CD14-positive monocyte (primary cell): ENCODE measurements at regions not wholly inside any gene's neighbourhood (a gene's known extent, or its start where the extent isn't known, plus 50 kb on each side); places are given as distances from the start of the nearest gene placed in this dataset.

ENCODE experiments used
- DNase-seq, 3 donors: peaks; one replicate each; pipeline ENCODE4 v3.0.0-alpha.2; 2011 to 2022
- H2AFZ ChIP-seq: 2 replicates; pipeline ENCODE4 v1.6.0; 2012; ENCODE audit warnings: mild to moderate bottlenecking, low read depth, low read length, inconsistent platforms; ENCODE audit not compliant: insufficient read depth, poor library complexity, severe bottlenecking
- H3K27ac ChIP-seq, 2 donors: 1 replicate in 1 of 2; 2 replicates in 1 of 2; pipeline ENCODE4 v1.5.1; 2012 to 2013; ENCODE audit warnings: low read length in 2 of 2, control low read depth in 1 of 2, inconsistent platforms in 1 of 2, low read depth in 1 of 2, mild to moderate bottlenecking in 1 of 2
- H3K27me3 ChIP-seq, 2 donors: one replicate each; pipeline versions ENCODE4 v1.6.0 to v1.6.1; 2011 to 2013; ENCODE audit warnings: low read length in 2 of 2; ENCODE audit not compliant: control insufficient read depth in 2 of 2, insufficient read depth in 2 of 2
- H3K36me3 ChIP-seq, 2 donors: replicated peaks in 1 of 2; 1 replicate in 1 of 2; 2 replicates in 1 of 2; pipeline versions ENCODE4 v1.5.1 to v1.6.1; 2012 to 2013; ENCODE audit warnings: low read length in 2 of 2, control low read depth in 1 of 2, inconsistent platforms in 1 of 2, mild to moderate bottlenecking in 1 of 2; ENCODE audit not compliant: insufficient read depth in 2 of 2, control insufficient read depth in 1 of 2
- H3K4me1 ChIP-seq, 2 donors: 1 replicate in 1 of 2; 2 replicates in 1 of 2; pipeline versions ENCODE4 v1.5.1 to v1.6.1; 2012 to 2013; ENCODE audit warnings: low read length in 2 of 2, control low read depth in 1 of 2, inconsistent platforms in 1 of 2, mild to moderate bottlenecking in 1 of 2, moderate library complexity in 1 of 2; ENCODE audit not compliant: insufficient read depth in 2 of 2, control insufficient read depth in 1 of 2
- H3K4me2 ChIP-seq: replicated peaks from 2 replicates; pipeline ENCODE3; 2012; ENCODE audit warnings: low read length, moderate library complexity, mild to moderate bottlenecking; ENCODE audit not compliant: poor library complexity, severe bottlenecking; ENCODE audit errors: extremely low read depth
- H3K4me3 ChIP-seq, 3 experiments: fragments of 200-600 bp in 1 of 3; sonication (generic) in 1 of 3; replicated peaks in 1 of 3; 1 replicate in 2 of 3; 2 replicates in 1 of 3; pipeline ENCODE4 v1.5.1; 2011 to 2013; ENCODE audit warnings: low read length in 3 of 3, mild to moderate bottlenecking in 3 of 3, control low read depth in 2 of 3, low read depth in 2 of 3, inconsistent platforms in 1 of 3, moderate library complexity in 1 of 3
- H3K79me2 ChIP-seq: 2 replicates; pipeline ENCODE4 v1.6.0; 2012; ENCODE audit warnings: mild to moderate bottlenecking, control low read depth, inconsistent platforms, low read length, moderate library complexity; ENCODE audit not compliant: insufficient read depth
- H3K9ac ChIP-seq: 2 replicates; pipeline ENCODE4 v1.6.0; 2017; ENCODE audit warnings: low read length, mild to moderate bottlenecking; ENCODE audit not compliant: insufficient read depth, poor library complexity, severe bottlenecking
- H3K9me3 ChIP-seq, 2 donors: replicated peaks in 1 of 2; 1 replicate in 1 of 2; 2 replicates in 1 of 2; pipeline versions ENCODE4 v1.5.1 to v1.6.1; 2012 to 2013; ENCODE audit warnings: low read length in 2 of 2, control low read depth in 1 of 2; ENCODE audit not compliant: control insufficient read depth in 1 of 2, insufficient read depth in 1 of 2
- H4K20me1 ChIP-seq: 2 replicates; pipeline ENCODE4 v1.6.0; 2012; ENCODE audit warnings: mild to moderate bottlenecking, low read length, control low read depth, moderate library complexity; ENCODE audit not compliant: insufficient read depth
- H3K27ac Mint-ChIP-seq, 7 donors: one replicate each; pipeline ENCODE4 v1.8.0; 2020; ENCODE audit warnings: mild to moderate bottlenecking in 7 of 7, mixed read lengths in 7 of 7, moderate library complexity in 6 of 7, inconsistent platforms in 2 of 7
- H3K27me3 Mint-ChIP-seq, 3 donors: one replicate each; pipeline ENCODE4 v1.8.0; 2021 to 2022; ENCODE audit warnings: low read depth in 3 of 3, mild to moderate bottlenecking in 3 of 3, mixed read lengths in 3 of 3, moderate library complexity in 3 of 3, inconsistent platforms in 1 of 3
- H3K36me3 Mint-ChIP-seq, 2 donors: one replicate each; pipeline ENCODE4 v1.8.0; 2020; ENCODE audit warnings: mixed read lengths in 2 of 2, inconsistent platforms in 1 of 2, mild to moderate bottlenecking in 1 of 2
- H3K4me1 Mint-ChIP-seq: one replicate; pipeline ENCODE4 v1.8.0; 2020; ENCODE audit warnings: mild to moderate bottlenecking, mixed read lengths
- H3K4me3 Mint-ChIP-seq, 2 donors: one replicate each; pipeline ENCODE4 v1.8.0; 2020; ENCODE audit warnings: mild to moderate bottlenecking in 2 of 2, mixed read lengths in 2 of 2, moderate library complexity in 1 of 2
- H3K9me3 Mint-ChIP-seq, 7 donors: one replicate each; pipeline ENCODE4 v1.8.0; 2020 to 2022; ENCODE audit warnings: mixed read lengths in 7 of 7, mild to moderate bottlenecking in 6 of 7, moderate library complexity in 6 of 7, inconsistent platforms in 2 of 7
- CTCF ChIP-seq: fragments of 200-600 bp; IDR thresholded peaks from one replicate; pipeline ENCODE4 v1.8.0; 2022; ENCODE audit warnings: antibody characterized with exemption, mild to moderate bottlenecking
- WGBS: methylation state at CpG from one replicate; pipeline ENCODE4 v1.1.5; 2013; ENCODE audit warnings: missing lambda C conversion rate; ENCODE audit not compliant: insufficient coverage; 5-methylcytosine and 5-hydroxymethylcytosine counted together
- intact Hi-C, 2 donors: fragments of 100-400 bp; cut with micrococcal nuclease; formaldehyde crosslinking; loops; one replicate each; pipeline versions ENCODE4 v1.15.0 to v1.15.1; 2023

DNA sequence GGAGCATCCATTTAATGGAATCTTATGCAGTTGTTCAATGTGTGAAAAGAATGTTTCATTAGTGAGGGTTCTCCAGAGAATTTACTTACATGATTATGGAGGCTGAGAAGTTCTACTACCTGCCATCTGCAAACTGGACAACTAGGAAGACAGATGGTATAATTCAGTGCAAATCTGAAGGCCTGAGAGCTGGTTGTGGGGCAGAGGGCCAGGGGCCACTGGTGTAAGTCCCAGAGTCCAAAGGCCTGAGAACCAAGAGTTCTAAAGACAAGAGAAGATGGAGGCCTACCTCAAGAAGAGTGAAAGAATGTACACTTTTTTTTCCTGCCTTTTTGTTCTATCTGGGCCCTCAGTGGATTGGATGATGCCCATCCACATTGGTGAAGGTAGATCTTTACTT is 114.8 kb downstream of the DDX1 start:
- no peak overlapping the region for H3K4me3 ChIP-seq
- H2AFZ ChIP-seq = no peak overlapping the region
- DNase-seq = no peak
- no peak for TF ChIP-seq CTCF
- H3K27me3 Mint-ChIP-seq = peaks cover 0 to 3% (median 3%) of the 10 kb centered on the region in 3 donors
- no peak overlapping the region for H3K9ac ChIP-seq
- H3K4me3 Mint-ChIP-seq = no peak overlapping the region
- no peak overlapping the region for H3K27ac ChIP-seq
- no peaks in the 10 kb centered on the region for H3K27me3 ChIP-seq
- H3K4me1 Mint-ChIP-seq = no peaks in the 10 kb centered on the region
- H3K4me2 ChIP-seq = no peak overlapping the region
- H3K9me3 ChIP-seq = no peaks in the 10 kb centered on the region
- no peaks in the 10 kb centered on the region for H3K36me3 Mint-ChIP-seq
- intact Hi-C loops = no loop called here
- no peaks in the 10 kb centered on the region for H3K79me2 ChIP-seq
- H3K27ac Mint-ChIP-seq = no peak overlapping the region
- H4K20me1 ChIP-seq = no peaks in the 10 kb centered on the region
- H3K4me1 ChIP-seq = no peaks in the 10 kb centered on the region
- H3K9me3 Mint-ChIP-seq = peaks cover 0 to 8% (median 3%) of the 10 kb centered on the region in 7 donors
- H3K36me3 ChIP-seq = no peaks in the 10 kb centered on the region

DNA sequence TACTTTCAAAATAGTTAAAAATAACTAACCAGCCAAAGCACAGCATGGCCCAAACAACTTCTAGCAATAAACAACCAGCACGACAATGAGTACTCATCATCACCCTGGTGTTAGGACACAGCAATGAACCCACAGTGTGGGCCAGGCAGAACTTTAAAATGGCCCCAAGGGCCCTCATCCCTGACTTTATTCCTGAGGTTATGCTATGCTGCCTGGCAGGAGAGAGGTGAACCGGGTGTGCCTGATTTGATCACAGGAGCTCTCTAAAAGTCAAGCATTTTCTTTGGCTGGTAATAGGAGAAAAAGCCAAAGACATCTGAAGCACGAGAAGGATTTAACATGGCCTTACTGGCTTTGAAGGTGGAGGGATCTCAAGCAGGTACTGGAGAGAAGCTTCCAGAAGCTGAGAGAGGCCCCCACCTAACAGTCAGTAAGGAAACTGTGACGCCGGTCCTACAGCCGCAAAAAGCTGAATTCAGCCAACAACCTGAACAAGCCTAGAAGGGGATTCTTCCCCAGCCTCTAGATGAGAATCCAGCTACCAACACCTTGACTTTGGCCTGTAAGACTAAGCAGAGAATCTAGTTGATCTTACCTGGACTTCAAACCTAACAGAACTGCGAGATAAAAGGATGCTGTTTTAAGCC is 115.4 kb downstream of the DDX1 start:
- TF ChIP-seq CTCF = no peak
- peaks cover 0 to 13% (median 3%) of the 10 kb centered on the region in 7 donors for H3K9me3 Mint-ChIP-seq

More for the DNA sequence above, 115.4 kb downstream of the DDX1 start:
- Mint-ChIP-seq H3K27me3 (peaks cover 0 to 1% (median 1%) of the 10 kb centered on the region in 3 donors), H3K27ac (no peak overlapping the region), H3K4me1 (no peaks in the 10 kb centered on the region), H3K4me3 (no peak overlapping the region), H3K36me3 (no peaks in the 10 kb centered on the region)
- H4K20me1 ChIP-seq = no peaks in the 10 kb centered on the region
- no peaks in the 10 kb centered on the region for H3K9me3 ChIP-seq
- no peak overlapping the region for H3K27ac ChIP-seq
- intact Hi-C loops = no loop called here
- H3K4me3 ChIP-seq = no peak overlapping the region
- no peak overlapping the region for H3K4me2 ChIP-seq
- no peak for DNase-seq
- no peak overlapping the region for H3K9ac ChIP-seq
- WGBS = 100% methylated on average over 3 of the region's 7 CpGs
- H3K79me2 ChIP-seq = no peaks in the 10 kb centered on the region
- no peaks in the 10 kb centered on the region for H3K36me3 ChIP-seq
- no peaks in the 10 kb centered on the region for H3K4me1 ChIP-seq
- no peaks in the 10 kb centered on the region for H3K27me3 ChIP-seq
- no peak overlapping the region for H2AFZ ChIP-seq
